HFF-Myc (cell line): ENCODE measurements at regions not wholly inside any gene's neighbourhood (a gene's known extent, or its start where the extent isn't known, plus 50 kb on each side); places are given as distances from the start of the nearest gene placed in this dataset.
A peak's percentile ranks its signal among the peaks of the same experiment; 100 is the strongest.

ENCODE experiments used
- DNase-seq: peaks from one replicate; pipeline ENCODE4 v3.0.0-alpha.2; 2011; ENCODE audit warnings: low read depth; ENCODE audit errors: extremely low read depth
- H3K4me3 ChIP-seq: replicated peaks from 2 replicates; pipeline ENCODE4 v1.5.1; 2011; ENCODE audit warnings: low read depth, mild to moderate bottlenecking, control low read depth, low read length
- TF ChIP-seq, protein P1 (sequence below): IDR thresholded peaks from 2 replicates; pipeline ENCODE4 v1.5.1; 2012; ENCODE audit warnings: mild to moderate bottlenecking, low read depth, low read length, control low read depth; ENCODE audit errors: missing control alignments

DNA sequence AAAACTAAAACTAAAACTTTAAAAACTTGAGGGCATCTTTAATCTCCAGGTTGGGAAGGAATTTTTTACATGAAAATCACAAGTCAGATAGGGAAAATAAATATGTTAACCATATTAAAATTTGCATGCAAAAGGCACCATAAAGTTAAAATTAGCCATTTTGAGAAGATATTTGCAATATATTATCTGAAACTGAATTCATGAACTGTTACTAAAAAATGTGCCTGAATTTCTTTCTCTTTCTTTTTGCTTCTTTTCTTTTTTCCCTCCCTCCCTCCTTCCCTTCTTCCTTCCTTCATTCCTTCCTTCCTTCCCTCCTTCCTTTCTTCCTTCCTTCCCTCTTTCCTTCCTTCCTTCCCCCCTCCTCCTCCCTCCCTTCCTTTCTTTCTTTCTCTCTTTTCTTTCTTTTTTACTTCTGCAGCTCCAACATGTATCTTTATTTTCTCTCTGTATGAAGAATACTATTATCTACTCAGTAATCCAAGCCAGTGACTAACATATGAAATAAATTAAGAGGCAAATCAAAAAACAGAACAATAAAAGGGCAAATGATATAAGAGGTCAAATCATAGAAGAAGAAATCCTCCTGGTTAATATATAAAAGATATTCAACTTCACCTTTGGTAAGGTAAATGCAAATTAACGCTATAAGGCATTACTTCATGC is 146.0 kb downstream of the BRMS1L start:
- DNase-seq, result no peak
- no peak overlapping the region for H3K4me3 ChIP-seq
- TF ChIP-seq, protein P1, sequence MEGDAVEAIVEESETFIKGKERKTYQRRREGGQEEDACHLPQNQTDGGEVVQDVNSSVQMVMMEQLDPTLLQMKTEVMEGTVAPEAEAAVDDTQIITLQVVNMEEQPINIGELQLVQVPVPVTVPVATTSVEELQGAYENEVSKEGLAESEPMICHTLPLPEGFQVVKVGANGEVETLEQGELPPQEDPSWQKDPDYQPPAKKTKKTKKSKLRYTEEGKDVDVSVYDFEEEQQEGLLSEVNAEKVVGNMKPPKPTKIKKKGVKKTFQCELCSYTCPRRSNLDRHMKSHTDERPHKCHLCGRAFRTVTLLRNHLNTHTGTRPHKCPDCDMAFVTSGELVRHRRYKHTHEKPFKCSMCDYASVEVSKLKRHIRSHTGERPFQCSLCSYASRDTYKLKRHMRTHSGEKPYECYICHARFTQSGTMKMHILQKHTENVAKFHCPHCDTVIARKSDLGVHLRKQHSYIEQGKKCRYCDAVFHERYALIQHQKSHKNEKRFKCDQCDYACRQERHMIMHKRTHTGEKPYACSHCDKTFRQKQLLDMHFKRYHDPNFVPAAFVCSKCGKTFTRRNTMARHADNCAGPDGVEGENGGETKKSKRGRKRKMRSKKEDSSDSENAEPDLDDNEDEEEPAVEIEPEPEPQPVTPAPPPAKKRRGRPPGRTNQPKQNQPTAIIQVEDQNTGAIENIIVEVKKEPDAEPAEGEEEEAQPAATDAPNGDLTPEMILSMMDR, result no peak

DNA sequence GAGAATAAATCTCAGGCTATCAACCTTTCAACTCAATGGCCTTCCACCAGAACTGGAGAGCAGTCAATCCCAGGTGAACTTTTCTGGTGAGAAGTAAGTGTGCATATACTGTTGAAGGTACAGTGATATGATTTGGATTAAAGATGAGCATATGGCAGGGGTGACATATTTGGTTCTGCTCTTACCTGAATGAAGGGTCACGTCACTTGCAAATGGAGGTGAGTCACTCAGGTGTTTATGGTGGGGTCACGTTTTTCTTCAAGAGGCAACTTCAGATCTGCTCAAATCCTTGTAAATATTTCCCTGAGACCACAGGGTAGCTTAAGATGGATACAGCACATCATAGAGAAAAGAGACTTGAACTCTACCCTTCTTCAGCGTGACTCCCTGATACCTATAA is 143.2 kb downstream of the BRMS1L start:
- TF ChIP-seq, protein P1, result no peak
- no peak for DNase-seq
- H3K4me3 ChIP-seq, result no peak overlapping the region

- DNase-seq, result no peak
- H3K4me3 ChIP-seq, result no peak overlapping the region
- TF ChIP-seq, protein P1, result no peak
Measured at GRCh38 chr14:35965400-35965799, 139.3 kb downstream of the BRMS1L start.

GRCh38 chr14:35964697-35965286 is 138.7 kb downstream of the BRMS1L start:
- H3K4me3 ChIP-seq, result no peak overlapping the region
- DNase-seq, result no peak
- TF ChIP-seq, protein P1, result no peak

GRCh38 chr14:35963209-35963608 is 137.1 kb downstream of the BRMS1L start:
- DNase-seq, result no peak

GRCh38 chr14:35961697-35962274 is 135.6 kb downstream of the BRMS1L start:
- no peak for DNase-seq
- TF ChIP-seq, protein P1, result no peak
- H3K4me3 ChIP-seq, result no peak overlapping the region

More at GRCh38 chr14:35963209-35963608, 137.1 kb downstream of the BRMS1L start:
- no peak overlapping the region for H3K4me3 ChIP-seq
- TF ChIP-seq, protein P1, result peak; percentile 23
